K562 (cell line): ENCODE measurements at regions not wholly inside any gene's neighbourhood (a gene's known extent, or its start where the extent isn't known, plus 50 kb on each side); places are given as distances from the start of the nearest gene placed in this dataset.
"Not testable (repeated sequence)": the region's sequence is repeated elsewhere in the genome, so short reads cannot be mapped to it uniquely, and the experiment has no call there.

Experiments
- ATAC-seq: fragments of 200-7000 bp; cut with Tn5 transposase; 3 replicates; pipeline ENCODE4 v1.9.1; 2020; ENCODE audit warnings: moderate library complexity
- BruUV-seq: library from RNA; stranded (reverse); fragments of 400-500 nt; replicated peaks from 2 replicates; lab custom pipeline; 2021; lab: Mats Ljungman, UMichigan
- CTCF ChIA-PET: fragments of 300-600 bp; formaldehyde crosslinking; extraction: SDS; loops from one replicate; lab custom pipeline; 2021; ENCODE audit warnings: low intra/inter-chr PET ratio; lab: Yijun Ruan, JAX
- POLR2A ChIA-PET: fragments of 300-600, 350-650 bp; sonication (Branson Sonifier 250); formaldehyde crosslinking; extraction: SDS; loops from one replicate; lab custom pipeline; 2021; ENCODE audit warnings: antibody characterized with exemption, inconsistent platforms; lab: Yijun Ruan, JAX
- DNase-seq, 4 experiments: peaks; one replicate each; pipeline versions ENCODE4 v3.0.0 to v3.0.0-alpha.2; 2011 to 2018; ENCODE audit warnings: low spot score in 3 of 4, mixed read lengths in 3 of 4; ENCODE audit errors: extremely low read depth in 1 of 4
- FAIRE-seq: peaks from 2 replicates; lab custom pipeline; 2011; peaks lifted over from hg19 to GRCh38; lab: Jason Lieb, UNC
- H2AFZ ChIP-seq: 2 replicates; pipeline ENCODE4 v1.6.0; 2011; ENCODE audit warnings: low read depth, low read length, control low read depth, inconsistent platforms
- H3K27ac ChIP-seq: fragments of 200-600 bp; 3 replicates; pipeline ENCODE4 v1.8.0; 2011; ENCODE audit warnings: low read depth, mild to moderate bottlenecking, control low read depth, inconsistent platforms, low read length, moderate library complexity, mixed read lengths; ENCODE audit errors: extremely low read depth
- H3K27me3 ChIP-seq, 2 experiments: fragments of 300-600 bp in 1 of 2; 2 replicates in 1 of 2; 3 replicates in 1 of 2; pipeline versions ENCODE4 v1.6.0 to v1.8.0; 2011; ENCODE audit warnings: inconsistent platforms in 2 of 2, low read length in 2 of 2, mild to moderate bottlenecking in 1 of 2, mixed read lengths in 1 of 2, moderate library complexity in 1 of 2; ENCODE audit not compliant: control insufficient read depth in 2 of 2, insufficient read depth in 2 of 2
- H3K36me3 ChIP-seq: fragments of 300-600 bp; 3 replicates; pipeline ENCODE4 v1.8.0; 2011; ENCODE audit warnings: mild to moderate bottlenecking, low read length, inconsistent platforms; ENCODE audit not compliant: control insufficient read depth, insufficient read depth
- H3K4me1 ChIP-seq, 2 experiments: fragments of 200-600 bp in 1 of 2; replicated peaks in 1 of 2; 2 replicates in 1 of 2; 3 replicates in 1 of 2; pipeline versions ENCODE4 v1.5.1 to v1.8.0; 2011; ENCODE audit warnings: inconsistent platforms in 2 of 2, low read length in 2 of 2, mild to moderate bottlenecking in 1 of 2, mixed read lengths in 1 of 2, moderate library complexity in 1 of 2; ENCODE audit not compliant: control insufficient read depth in 2 of 2, insufficient read depth in 2 of 2
- H3K4me2 ChIP-seq: 2 replicates; pipeline ENCODE4 v1.6.1; 2011; ENCODE audit warnings: low read length, control low read depth, inconsistent platforms, mixed read lengths; ENCODE audit not compliant: insufficient read depth
- H3K4me3 ChIP-seq: fragments of 200-600 bp; sonication (generic), shearing (Covaris generic); 2 replicates; pipeline ENCODE4 v1.5.1; 2016; ENCODE audit warnings: control low read depth, inconsistent platforms
- H3K79me2 ChIP-seq: fragments of 200-600 bp; 3 replicates; pipeline ENCODE4 v1.8.0; 2011; ENCODE audit warnings: low read length, inconsistent platforms; ENCODE audit not compliant: control insufficient read depth, insufficient read depth
- H3K9ac ChIP-seq, 2 experiments: 2 replicates each; pipeline versions ENCODE4 v1.6.0 to v1.6.1; 2011; ENCODE audit warnings: low read depth in 2 of 2, low read length in 2 of 2, control low read depth in 1 of 2, inconsistent platforms in 1 of 2, mild to moderate bottlenecking in 1 of 2, mixed read lengths in 1 of 2; ENCODE audit not compliant: insufficient read depth in 1 of 2
- H3K9me1 ChIP-seq: one replicate; pipeline ENCODE4 v1.6.0; 2011; ENCODE audit warnings: inconsistent platforms, mild to moderate bottlenecking, low read length, moderate library complexity; ENCODE audit not compliant: control insufficient read depth, insufficient read depth
- H3K9me3 ChIP-seq: replicated peaks from 2 replicates; pipeline ENCODE4 v1.5.1; 2011; ENCODE audit warnings: low read depth, low read length, inconsistent platforms; ENCODE audit not compliant: control insufficient read depth, insufficient read depth
- H4K20me1 ChIP-seq: replicated peaks from 2 replicates; pipeline ENCODE4 v1.6.1; 2011; ENCODE audit warnings: low read length, inconsistent platforms, mixed read lengths; ENCODE audit not compliant: control insufficient read depth, insufficient read depth
- GTF2F1 ChIP-seq: IDR thresholded peaks from 2 replicates; pipeline ENCODE4 v1.6.1; 2011; ENCODE audit warnings: low read depth, low read length, improper control_type of control experiment
- PURB ChIP-seq: sonication (generic); formaldehyde crosslinking; IDR thresholded peaks from 2 replicates; pipeline ENCODE4 v1.9.0; 2021; ENCODE audit warnings: low read depth, mild to moderate bottlenecking, missing genetic modification reagents
- WGBS: fragments of 100-300 bp; shearing (Covaris generic); methylation state at CpG from one replicate; pipeline ENCODE4 v1.1.6; 2016; ENCODE audit warnings: low coverage, mixed read lengths; ENCODE audit not compliant: insufficient coverage; ENCODE audit errors: missing lambda C conversion rate; 5-methylcytosine and 5-hydroxymethylcytosine counted together
- in situ Hi-C: fragments of 300-500 bp; cut with MboI; formaldehyde crosslinking; loops from 4 replicates; pipeline ENCODE4 v1.15.0; 2018; ENCODE audit warnings: inconsistent platforms, mixed read lengths
- intact Hi-C: fragments of 100-400 bp; cut with micrococcal nuclease; formaldehyde crosslinking; loops from 2 replicates; pipeline ENCODE4 v1.14.2; 2022
- TF ChIP-seq, protein P1 (sequence below), 2 experiments: fragments of 150-350 bp in 1 of 2; IDR thresholded peaks; 2 replicates each; pipeline ENCODE4 v1.6.1; 2012 to 2016; ENCODE audit warnings: low read depth in 2 of 2, low read length in 2 of 2, mild to moderate bottlenecking in 1 of 2, moderate library complexity in 1 of 2

- TF ChIP-seq, protein P1, sequence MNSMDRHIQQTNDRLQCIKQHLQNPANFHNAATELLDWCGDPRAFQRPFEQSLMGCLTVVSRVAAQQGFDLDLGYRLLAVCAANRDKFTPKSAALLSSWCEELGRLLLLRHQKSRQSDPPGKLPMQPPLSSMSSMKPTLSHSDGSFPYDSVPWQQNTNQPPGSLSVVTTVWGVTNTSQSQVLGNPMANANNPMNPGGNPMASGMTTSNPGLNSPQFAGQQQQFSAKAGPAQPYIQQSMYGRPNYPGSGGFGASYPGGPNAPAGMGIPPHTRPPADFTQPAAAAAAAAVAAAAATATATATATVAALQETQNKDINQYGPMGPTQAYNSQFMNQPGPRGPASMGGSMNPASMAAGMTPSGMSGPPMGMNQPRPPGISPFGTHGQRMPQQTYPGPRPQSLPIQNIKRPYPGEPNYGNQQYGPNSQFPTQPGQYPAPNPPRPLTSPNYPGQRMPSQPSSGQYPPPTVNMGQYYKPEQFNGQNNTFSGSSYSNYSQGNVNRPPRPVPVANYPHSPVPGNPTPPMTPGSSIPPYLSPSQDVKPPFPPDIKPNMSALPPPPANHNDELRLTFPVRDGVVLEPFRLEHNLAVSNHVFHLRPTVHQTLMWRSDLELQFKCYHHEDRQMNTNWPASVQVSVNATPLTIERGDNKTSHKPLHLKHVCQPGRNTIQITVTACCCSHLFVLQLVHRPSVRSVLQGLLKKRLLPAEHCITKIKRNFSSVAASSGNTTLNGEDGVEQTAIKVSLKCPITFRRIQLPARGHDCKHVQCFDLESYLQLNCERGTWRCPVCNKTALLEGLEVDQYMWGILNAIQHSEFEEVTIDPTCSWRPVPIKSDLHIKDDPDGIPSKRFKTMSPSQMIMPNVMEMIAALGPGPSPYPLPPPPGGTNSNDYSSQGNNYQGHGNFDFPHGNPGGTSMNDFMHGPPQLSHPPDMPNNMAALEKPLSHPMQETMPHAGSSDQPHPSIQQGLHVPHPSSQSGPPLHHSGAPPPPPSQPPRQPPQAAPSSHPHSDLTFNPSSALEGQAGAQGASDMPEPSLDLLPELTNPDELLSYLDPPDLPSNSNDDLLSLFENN (IDR thresholded peaks at IDR 0.05; ENCODE audit: low read depth in 2 of 2, low read length in 2 of 2) = no peak
- no peak for TF ChIP-seq PURB
- no peak for TF ChIP-seq GTF2F1
- TF ChIP-seq, all 486 proteins: peak for 0
These were observed 544.7 kb upstream of the KLF4 start (continued) for GRCh38 chr9:108033976-108034964.

GRCh38 chr9:108032079-108032478 is 542.5 kb upstream of the KLF4 start:
- CTCF ChIA-PET, POLR2A ChIA-PET, H3K4me1 ChIP-seq, BruUV-seq, FAIRE-seq, DNase-seq, H3K36me3 ChIP-seq, H4K20me1 ChIP-seq, H3K9me3 ChIP-seq, H3K27ac ChIP-seq, H3K4me3 ChIP-seq, in situ Hi-C loops, H3K9me1 ChIP-seq, H3K9ac ChIP-seq, intact Hi-C loops, H3K79me2 ChIP-seq, H3K4me2 ChIP-seq, H3K27me3 ChIP-seq, ATAC-seq, H2AFZ ChIP-seq: not testable (repeated sequence)
- WGBS = 13% methylated on average over 7 of the region's 9 CpGs

GRCh38 chr9:108031221-108031620 is 541.7 kb upstream of the KLF4 start:
- H3K27me3 ChIP-seq, BruUV-seq, in situ Hi-C loops, H3K4me3 ChIP-seq, H3K9me1 ChIP-seq, H3K9ac ChIP-seq, H3K27ac ChIP-seq, H3K4me2 ChIP-seq, H3K79me2 ChIP-seq, CTCF ChIA-PET, DNase-seq, H4K20me1 ChIP-seq, POLR2A ChIA-PET, H3K9me3 ChIP-seq, H3K36me3 ChIP-seq, intact Hi-C loops, H2AFZ ChIP-seq, H3K4me1 ChIP-seq, ATAC-seq, FAIRE-seq: not testable (repeated sequence)
- 33% methylated on average over 8 of the region's 11 CpGs for WGBS
